OCI-LY1 (cell line): ENCODE measurements at regions not wholly inside any gene's neighbourhood (a gene's known extent, or its start where the extent isn't known, plus 50 kb on each side); places are given as distances from the start of the nearest gene placed in this dataset.

Source experiments
- H2AFZ ChIP-seq: fragments of 200-600 bp; sonication (generic), shearing (Covaris generic); 2 replicates; pipeline ENCODE4 v1.6.0; 2014; ENCODE audit warnings: antibody characterized with exemption, mild to moderate bottlenecking, low read length
- H3F3A ChIP-seq: fragments of 200-600 bp; sonication (generic), shearing (Covaris generic); 2 replicates; pipeline ENCODE4 v1.6.0; 2014; ENCODE audit warnings: mild to moderate bottlenecking, antibody characterized with exemption, low read length, moderate library complexity; ENCODE audit not compliant: insufficient read depth
- H3K27ac ChIP-seq: fragments of 200-600 bp; sonication (generic); 2 replicates; pipeline ENCODE4 v1.5.1; 2014; ENCODE audit warnings: low read length, mixed run types, mild to moderate bottlenecking, low read depth; ENCODE audit not compliant: poor library complexity, severe bottlenecking
- H3K27me3 ChIP-seq: fragments of 200-600 bp; sonication (generic); 2 replicates; pipeline ENCODE4 v1.6.0; 2014; ENCODE audit warnings: antibody characterized with exemption, mild to moderate bottlenecking, low read length, moderate library complexity; ENCODE audit not compliant: insufficient read depth
- H3K36me3 ChIP-seq: fragments of 200-600 bp; sonication (generic); 2 replicates; pipeline ENCODE4 v1.6.1; 2014; ENCODE audit warnings: mild to moderate bottlenecking, antibody characterized with exemption, low read length, moderate library complexity, mixed read lengths; ENCODE audit not compliant: insufficient read depth
- H3K4me1 ChIP-seq: fragments of 200-600 bp; sonication (generic); 2 replicates; pipeline ENCODE4 v1.5.1; 2014; ENCODE audit warnings: mild to moderate bottlenecking, low read length, moderate library complexity; ENCODE audit not compliant: insufficient read depth, severe bottlenecking
- H3K4me2 ChIP-seq: fragments of 200-600 bp; sonication (generic), shearing (Covaris generic); 2 replicates; pipeline ENCODE4 v1.6.1; 2014; ENCODE audit warnings: low read length
- H3K4me3 ChIP-seq: fragments of 200-600 bp; sonication (generic); 2 replicates; pipeline ENCODE4 v1.5.1; 2014; ENCODE audit warnings: low read length, low read depth, mild to moderate bottlenecking, mixed read lengths; ENCODE audit not compliant: poor library complexity, severe bottlenecking
- H3K79me2 ChIP-seq: fragments of 200-600 bp; shearing (Covaris generic); 2 replicates; pipeline ENCODE4 v1.6.1; 2016; ENCODE audit warnings: mixed run types, low read length, mixed read lengths; ENCODE audit not compliant: insufficient read depth
- H3K9ac ChIP-seq: fragments of 200-600 bp; sonication (generic), shearing (Covaris generic); 2 replicates; pipeline ENCODE4 v1.6.1; 2014; ENCODE audit warnings: mild to moderate bottlenecking, low read length, mixed read lengths
- H3K9me2 ChIP-seq: fragments of 200-600 bp; sonication (generic), shearing (Covaris generic); 2 replicates; pipeline ENCODE4 v1.6.1; 2014; ENCODE audit warnings: low read depth, mild to moderate bottlenecking, low read length, mixed read lengths
- H3K9me3 ChIP-seq: fragments of 200-600 bp; shearing (Covaris generic); 2 replicates; pipeline ENCODE4 v1.6.1; 2014; ENCODE audit warnings: low read length, mixed read lengths
- H4K20me1 ChIP-seq: fragments of 200-600 bp; sonication (generic), shearing (Covaris generic); 2 replicates; pipeline ENCODE4 v1.6.0; 2016; ENCODE audit warnings: mild to moderate bottlenecking, low read length; ENCODE audit not compliant: insufficient read depth
- EZH2 ChIP-seq: fragments of 200-600 bp; sonication (generic), shearing (Covaris generic); IDR thresholded peaks from 2 replicates; pipeline ENCODE4 v1.8.0; 2017; ENCODE audit warnings: borderline replicate concordance, mixed run types, mild to moderate bottlenecking, antibody characterized with exemption, low read length, moderate library complexity, mixed read lengths
- TF ChIP-seq, protein P1 (sequence below): fragments of 200-600 bp; sonication (generic), shearing (Covaris generic); IDR thresholded peaks from 2 replicates; pipeline ENCODE4 v1.5.1; 2017; ENCODE audit warnings: mild to moderate bottlenecking, antibody characterized with exemption, low read length, moderate library complexity, mixed read lengths

DNA sequence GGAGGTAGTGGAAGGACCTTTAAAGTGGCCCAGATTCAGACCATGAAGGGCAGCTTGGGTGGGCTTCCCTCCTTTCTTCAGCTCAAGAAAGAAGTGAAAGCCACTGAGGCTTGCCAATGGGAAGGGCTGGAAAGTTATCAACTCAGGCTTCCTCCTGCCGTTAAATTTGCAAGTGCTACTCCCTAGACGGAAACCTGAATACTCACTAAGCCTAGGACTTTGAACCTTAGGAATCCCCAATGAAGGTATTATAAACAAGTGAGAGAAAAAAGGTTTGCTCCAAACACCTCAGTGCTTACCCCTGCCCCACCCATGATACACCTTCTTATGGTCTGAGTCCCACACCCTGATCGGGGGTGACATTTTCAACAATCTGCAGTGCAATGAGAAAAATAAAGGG, 396.4 kb downstream of the SHQ1 start:
- TF ChIP-seq, protein P1, sequence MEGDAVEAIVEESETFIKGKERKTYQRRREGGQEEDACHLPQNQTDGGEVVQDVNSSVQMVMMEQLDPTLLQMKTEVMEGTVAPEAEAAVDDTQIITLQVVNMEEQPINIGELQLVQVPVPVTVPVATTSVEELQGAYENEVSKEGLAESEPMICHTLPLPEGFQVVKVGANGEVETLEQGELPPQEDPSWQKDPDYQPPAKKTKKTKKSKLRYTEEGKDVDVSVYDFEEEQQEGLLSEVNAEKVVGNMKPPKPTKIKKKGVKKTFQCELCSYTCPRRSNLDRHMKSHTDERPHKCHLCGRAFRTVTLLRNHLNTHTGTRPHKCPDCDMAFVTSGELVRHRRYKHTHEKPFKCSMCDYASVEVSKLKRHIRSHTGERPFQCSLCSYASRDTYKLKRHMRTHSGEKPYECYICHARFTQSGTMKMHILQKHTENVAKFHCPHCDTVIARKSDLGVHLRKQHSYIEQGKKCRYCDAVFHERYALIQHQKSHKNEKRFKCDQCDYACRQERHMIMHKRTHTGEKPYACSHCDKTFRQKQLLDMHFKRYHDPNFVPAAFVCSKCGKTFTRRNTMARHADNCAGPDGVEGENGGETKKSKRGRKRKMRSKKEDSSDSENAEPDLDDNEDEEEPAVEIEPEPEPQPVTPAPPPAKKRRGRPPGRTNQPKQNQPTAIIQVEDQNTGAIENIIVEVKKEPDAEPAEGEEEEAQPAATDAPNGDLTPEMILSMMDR, result no peak
- no peak for TF ChIP-seq EZH2
- no peak overlapping the region for H3K4me3 ChIP-seq
- no peak overlapping the region for H3K9ac ChIP-seq
- no peak overlapping the region for H3K27ac ChIP-seq
- H3K9me3 ChIP-seq, result no peaks in the 10 kb centered on the region
- H3K4me1 ChIP-seq, result peaks cover 6% of the 10 kb centered on the region
- no peaks in the 10 kb centered on the region for H4K20me1 ChIP-seq
- no peaks in the 10 kb centered on the region for H3K9me2 ChIP-seq
- H3K27me3 ChIP-seq, result no peaks in the 10 kb centered on the region; the same call in 1 of the 2 replicates
- H3F3A ChIP-seq, result no peaks in the 10 kb centered on the region
- H3K4me2 ChIP-seq, result no peak overlapping the region
- H3K79me2 ChIP-seq, result no peaks in the 10 kb centered on the region
- no peak overlapping the region for H2AFZ ChIP-seq
- H3K36me3 ChIP-seq, result no peaks in the 10 kb centered on the region

DNA sequence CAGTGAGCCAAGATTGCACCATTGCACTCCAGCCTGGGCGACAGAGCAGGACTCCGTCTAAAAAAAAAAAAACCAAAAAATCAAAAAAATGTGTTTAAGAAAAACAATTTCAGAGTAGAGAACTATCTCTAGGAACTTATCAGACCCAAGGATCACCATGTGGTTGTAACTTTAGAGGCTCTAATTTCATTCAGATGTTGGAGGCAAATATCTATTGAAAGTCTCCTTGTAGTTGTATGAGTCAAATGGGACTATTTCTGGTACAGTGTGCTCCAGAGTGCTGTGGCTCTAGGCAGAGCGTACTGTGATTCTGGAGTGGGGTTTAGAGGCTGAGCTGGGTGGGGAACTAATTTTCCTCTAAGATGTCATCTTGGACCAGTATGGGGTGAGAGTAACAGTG, 398.7 kb downstream of the SHQ1 start:
- Histone ChIP-seq H3K36me3 (no peaks in the 10 kb centered on the region), H3K27ac (no peak overlapping the region), H3K79me2 (peaks cover 20% of the 10 kb centered on the region), H3K4me2 (no peak overlapping the region), H3F3A (no peaks in the 10 kb centered on the region), H3K4me1 (peaks cover 27% of the 10 kb centered on the region), H3K4me3 (no peak overlapping the region), H3K9ac (no peak overlapping the region), H4K20me1 (peaks cover 9% of the 10 kb centered on the region; the same call in 1 of the 2 replicates), H2AFZ (no peak overlapping the region), H3K9me2 (no peaks in the 10 kb centered on the region), H3K9me3 (no peaks in the 10 kb centered on the region), H3K27me3 (no peaks in the 10 kb centered on the region; the same call in 1 of the 2 replicates)
- no peak for TF ChIP-seq EZH2
- TF ChIP-seq, protein P1, result no peak

DNA sequence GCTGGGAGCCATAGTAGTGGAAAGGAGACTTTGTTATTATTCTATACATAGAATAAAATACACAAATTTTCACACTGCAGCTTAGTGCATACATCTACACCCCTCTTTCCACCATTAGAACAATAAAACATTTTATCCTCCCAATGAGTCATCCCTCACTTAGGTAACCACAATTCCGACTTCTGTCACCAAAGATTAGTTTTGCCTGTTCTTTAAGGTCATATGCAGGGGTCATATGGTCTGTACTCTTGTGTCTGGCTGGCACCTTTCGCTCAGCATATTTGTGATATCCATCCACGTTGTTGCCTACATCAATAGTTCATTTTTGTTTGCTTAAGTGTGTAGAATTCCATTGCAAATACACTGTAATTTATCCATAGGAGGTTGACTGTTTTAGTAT, 399.4 kb downstream of the SHQ1 start:
- Histone ChIP-seq H3K79me2 (peaks cover 27% of the 10 kb centered on the region), H3K9me2 (no peaks in the 10 kb centered on the region), H3K36me3 (peaks cover 4% of the 10 kb centered on the region), H3K4me2 (no peak overlapping the region), H3F3A (no peaks in the 10 kb centered on the region), H3K4me1 (peaks cover 31% of the 10 kb centered on the region), H3K27me3 (no peaks in the 10 kb centered on the region; the same call in 1 of the 2 replicates), H3K9me3 (no peaks in the 10 kb centered on the region), H3K9ac (no peak overlapping the region), H3K27ac (no peak overlapping the region), H4K20me1 (peaks cover 9% of the 10 kb centered on the region; the same call in 1 of the 2 replicates), H2AFZ (no peak overlapping the region), H3K4me3 (no peak overlapping the region)
- TF ChIP-seq EZH2, result no peak
- TF ChIP-seq, protein P1, result no peak
